ENCODE measurements at regions not wholly inside any gene's neighbourhood (a gene's known extent, or its start where the extent isn't known, plus 50 kb on each side); places are given as distances from the start of the nearest gene placed in this dataset.

GRCh38 chr1:25019337-25020172, 89.5 kb upstream of the RUNX3 start:
- TF ChIP-seq CTCF (IDR thresholded peaks at IDR 0.05) (no peak), ZFX (IDR thresholded peaks at IDR 0.05; ENCODE audit: borderline replicate concordance) (no peak)
